ENCODE measurements at regions not wholly inside any gene's neighbourhood (a gene's known extent, or its start where the extent isn't known, plus 50 kb on each side); places are given as distances from the start of the nearest gene placed in this dataset.

DNA sequence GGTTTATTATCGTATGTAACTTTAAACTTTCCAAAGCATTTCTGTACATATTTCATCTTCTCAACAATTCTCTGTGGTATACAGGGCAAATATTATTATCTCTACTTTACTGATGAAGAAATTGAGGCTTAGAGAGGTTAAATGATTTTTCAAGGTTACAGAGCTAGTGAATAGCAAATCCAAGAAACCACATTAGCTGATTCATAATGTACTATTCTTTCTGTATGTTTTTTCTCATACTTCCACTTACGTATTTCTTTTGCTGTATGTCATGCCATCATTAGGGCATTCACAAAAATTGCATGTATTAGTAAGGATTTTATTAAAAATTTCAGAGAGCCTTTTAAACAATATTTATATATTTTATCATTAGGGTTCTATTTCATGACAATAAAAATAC lies 372.4 kb upstream of the DMAC1 start:
- Histone ChIP-seq H3K4me1 (ENCODE audit: control insufficient read depth, extremely low read depth, insufficient read depth, low read length) (no peaks in the 10 kb centered on the region), H3K36me3 (ENCODE audit: control insufficient read depth in 2 of 2, extremely low read depth in 1 of 2, insufficient read depth in 2 of 2, low read length in 2 of 2) (no peaks in the 10 kb centered on the region), H3K79me2 (ENCODE audit: control insufficient read depth, insufficient read depth, low read length) (no peaks in the 10 kb centered on the region), H3K27me3 (ENCODE audit: control insufficient read depth in 2 of 2, insufficient read depth in 2 of 2, low read length in 2 of 2) (no peaks in the 10 kb centered on the region), H4K20me1 (replicated peaks; ENCODE audit: control insufficient read depth, extremely low read depth, insufficient read depth, low read length) (no peaks in the 10 kb centered on the region), H3K9me1 (replicated peaks; ENCODE audit: control insufficient read depth, extremely low read depth, insufficient read depth, low read length) (no peaks in the 10 kb centered on the region), H3K27ac (ENCODE audit: insufficient read depth, low read depth, low read length) (no peak overlapping the region), H3K9ac (replicated peaks; ENCODE audit: extremely low read depth, insufficient read depth, low read length) (no peak overlapping the region), H2AFZ (ENCODE audit: low read depth, low read length) (no peak overlapping the region), H3K9me3 (replicated peaks; ENCODE audit: control insufficient read depth, insufficient read depth, low read length) (no peaks in the 10 kb centered on the region), H3K4me2 (ENCODE audit: insufficient read depth, low read length) (no peak overlapping the region), H3K4me3 (replicated peaks in 1 of 3; ENCODE audit: insufficient read depth in 1 of 3, low read depth in 1 of 3, low read length in 3 of 3) (no peak overlapping the region)
- intact Hi-C loops (cut with micrococcal nuclease), result no loop called here
- CTCF ChIA-PET, result no interaction called here
- POLR2A ChIA-PET, result no interaction called here
- no peak for DNase-seq (ENCODE audit: low read depth, low spot score)
- dilution Hi-C loops (cut with MboI; ENCODE audit: extremely low pct_ligation_motif_present, low sequenced_read_pairs), result no loop called here
- TF ChIP-seq, protein P1, sequence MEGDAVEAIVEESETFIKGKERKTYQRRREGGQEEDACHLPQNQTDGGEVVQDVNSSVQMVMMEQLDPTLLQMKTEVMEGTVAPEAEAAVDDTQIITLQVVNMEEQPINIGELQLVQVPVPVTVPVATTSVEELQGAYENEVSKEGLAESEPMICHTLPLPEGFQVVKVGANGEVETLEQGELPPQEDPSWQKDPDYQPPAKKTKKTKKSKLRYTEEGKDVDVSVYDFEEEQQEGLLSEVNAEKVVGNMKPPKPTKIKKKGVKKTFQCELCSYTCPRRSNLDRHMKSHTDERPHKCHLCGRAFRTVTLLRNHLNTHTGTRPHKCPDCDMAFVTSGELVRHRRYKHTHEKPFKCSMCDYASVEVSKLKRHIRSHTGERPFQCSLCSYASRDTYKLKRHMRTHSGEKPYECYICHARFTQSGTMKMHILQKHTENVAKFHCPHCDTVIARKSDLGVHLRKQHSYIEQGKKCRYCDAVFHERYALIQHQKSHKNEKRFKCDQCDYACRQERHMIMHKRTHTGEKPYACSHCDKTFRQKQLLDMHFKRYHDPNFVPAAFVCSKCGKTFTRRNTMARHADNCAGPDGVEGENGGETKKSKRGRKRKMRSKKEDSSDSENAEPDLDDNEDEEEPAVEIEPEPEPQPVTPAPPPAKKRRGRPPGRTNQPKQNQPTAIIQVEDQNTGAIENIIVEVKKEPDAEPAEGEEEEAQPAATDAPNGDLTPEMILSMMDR (IDR thresholded peaks at IDR 0.05; ENCODE audit: extremely low read depth in 1 of 2, insufficient read depth in 1 of 2, low read depth in 1 of 2, low read length in 2 of 2), result no peak
- TF ChIP-seq GATA2 (IDR thresholded peaks at IDR 0.05; ENCODE audit: insufficient read depth, insufficient read length, low read depth, low read length) (no peak), JUN (IDR thresholded peaks at IDR 0.05; ENCODE audit: borderline replicate concordance, insufficient read depth, insufficient read length, low read depth) (no peak), MYC (IDR thresholded peaks at IDR 0.05; ENCODE audit: low read depth, low read length) (no peak), FOS (IDR thresholded peaks at IDR 0.05; ENCODE audit: borderline replicate concordance, insufficient read depth, low read length) (no peak), POLR2A (IDR thresholded peaks at IDR 0.05; ENCODE audit: low read depth, low read length) (no peak), POLR2AphosphoS5 (IDR thresholded peaks at IDR 0.05; ENCODE audit: insufficient read depth, low read depth, low read length) (no peak)
- no TSS peak for BruUV-seq (replicated peaks)
- no peak for FAIRE-seq

DNA sequence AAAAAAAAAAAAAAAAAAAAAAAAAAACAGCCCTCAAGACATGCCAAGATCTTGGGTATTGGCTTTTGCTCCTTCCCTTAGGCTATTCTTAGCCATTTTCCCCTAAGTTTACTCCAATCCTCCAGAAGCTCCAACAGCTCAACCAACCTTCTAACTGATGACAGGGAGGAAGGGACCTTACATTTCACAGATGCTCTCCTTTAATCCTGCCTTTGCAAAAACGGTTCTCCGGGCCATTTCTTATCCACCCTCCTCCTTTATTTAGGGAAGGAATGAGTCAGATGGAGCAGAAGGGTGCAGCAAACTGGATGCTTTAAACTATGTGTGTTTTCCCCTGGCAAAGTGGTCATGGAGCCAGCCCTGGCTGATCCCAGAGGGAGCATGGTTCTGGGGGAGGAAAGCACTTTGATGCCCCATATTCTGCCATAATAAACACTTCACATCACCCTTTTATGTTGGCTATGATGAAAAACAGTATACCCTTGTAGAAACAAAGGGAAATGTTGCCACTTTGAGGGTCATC lies 369.4 kb upstream of the DMAC1 start:
- intact Hi-C loops (cut with micrococcal nuclease) (no loop called here), dilution Hi-C loops (cut with MboI; ENCODE audit: extremely low pct_ligation_motif_present, low sequenced_read_pairs) (no loop called here)
- no peaks in the 10 kb centered on the region for H3K9me3 ChIP-seq (replicated peaks; ENCODE audit: control insufficient read depth, insufficient read depth, low read length)
- no peaks in the 10 kb centered on the region for H4K20me1 ChIP-seq (replicated peaks; ENCODE audit: control insufficient read depth, extremely low read depth, insufficient read depth, low read length)
- H3K27me3 ChIP-seq (ENCODE audit: control insufficient read depth in 2 of 2, insufficient read depth in 2 of 2, low read length in 2 of 2), result no peaks in the 10 kb centered on the region
- POLR2A ChIA-PET, result no interaction called here
- FAIRE-seq, result no peak
- H3K4me1 ChIP-seq (ENCODE audit: control insufficient read depth, extremely low read depth, insufficient read depth, low read length), result no peaks in the 10 kb centered on the region
- H2AFZ ChIP-seq (ENCODE audit: low read depth, low read length), result no peak overlapping the region
- H3K27ac ChIP-seq (ENCODE audit: insufficient read depth, low read depth, low read length), result no peak overlapping the region
- no peaks in the 10 kb centered on the region for H3K79me2 ChIP-seq (ENCODE audit: control insufficient read depth, insufficient read depth, low read length)
- CTCF ChIA-PET, result no interaction called here
- DNase-seq (ENCODE audit: low read depth, low spot score), result no peak
- H3K9ac ChIP-seq (replicated peaks; ENCODE audit: extremely low read depth, insufficient read depth, low read length), result no peak overlapping the region
- TF ChIP-seq FOS (IDR thresholded peaks at IDR 0.05; ENCODE audit: borderline replicate concordance, insufficient read depth, low read length) (no peak), JUN (IDR thresholded peaks at IDR 0.05; ENCODE audit: borderline replicate concordance, insufficient read depth, insufficient read length, low read depth) (no peak), POLR2AphosphoS5 (IDR thresholded peaks at IDR 0.05; ENCODE audit: insufficient read depth, low read depth, low read length) (no peak), GATA2 (IDR thresholded peaks at IDR 0.05; ENCODE audit: insufficient read depth, insufficient read length, low read depth, low read length) (no peak), EZH2 (IDR thresholded peaks at IDR 0.05; ENCODE audit: borderline replicate concordance, low read depth, low read length, severe bottlenecking) (no peak), POLR2A (IDR thresholded peaks at IDR 0.05; ENCODE audit: low read depth, low read length) (no peak), MYC (IDR thresholded peaks at IDR 0.05; ENCODE audit: low read depth, low read length) (no peak)
- TF ChIP-seq, protein P2, sequence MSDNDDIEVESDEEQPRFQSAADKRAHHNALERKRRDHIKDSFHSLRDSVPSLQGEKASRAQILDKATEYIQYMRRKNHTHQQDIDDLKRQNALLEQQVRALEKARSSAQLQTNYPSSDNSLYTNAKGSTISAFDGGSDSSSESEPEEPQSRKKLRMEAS (IDR thresholded peaks at IDR 0.05; ENCODE audit: insufficient read depth, insufficient read length), result no peak
- TF ChIP-seq, protein P1 (IDR thresholded peaks at IDR 0.05; ENCODE audit: extremely low read depth in 1 of 2, insufficient read depth in 1 of 2, low read depth in 1 of 2, low read length in 2 of 2), result no peak
- H3K4me3 ChIP-seq (replicated peaks in 1 of 3; ENCODE audit: insufficient read depth in 1 of 3, low read depth in 1 of 3, low read length in 3 of 3), result no peak overlapping the region
- BruUV-seq (replicated peaks), result no TSS peak
- no peaks in the 10 kb centered on the region for H3K36me3 ChIP-seq (ENCODE audit: control insufficient read depth in 2 of 2, extremely low read depth in 1 of 2, insufficient read depth in 2 of 2, low read length in 2 of 2)
- H3K4me2 ChIP-seq (ENCODE audit: insufficient read depth, low read length), result no peak overlapping the region
- H3K9me1 ChIP-seq (replicated peaks; ENCODE audit: control insufficient read depth, extremely low read depth, insufficient read depth, low read length), result no peaks in the 10 kb centered on the region

All from endothelial cell of umbilical vein (primary cell).